Cardiac fibroblast (primary cell): ENCODE measurements at regions not wholly inside any gene's neighbourhood (a gene's known extent, or its start where the extent isn't known, plus 50 kb on each side); places are given as distances from the start of the nearest gene placed in this dataset.
A peak's percentile ranks its signal among the peaks of the same experiment; 100 is the strongest.

ENCODE experiments used
- DNase-seq, 2 donors: peaks; one replicate each; pipeline versions ENCODE4 v3.0.0 to v3.0.0-alpha.2; 2010; ENCODE audit warnings: low read depth in 2 of 2
- H3K4me3 ChIP-seq, 2 donors: replicated peaks in 1 of 2; 1 replicate in 1 of 2; 2 replicates in 1 of 2; pipeline ENCODE4 v1.5.1; 2011; ENCODE audit warnings: low read depth in 2 of 2, low read length in 2 of 2, mild to moderate bottlenecking in 2 of 2, moderate library complexity in 1 of 2
- CTCF ChIP-seq: IDR thresholded peaks from one replicate; pipeline ENCODE4 v1.5.1; 2011; ENCODE audit warnings: low read depth, mild to moderate bottlenecking, low read length, inconsistent platforms

GRCh38 chr3:16122661-16123060 is 51.8 kb upstream of the GALNT15 start:
- H3K4me3 ChIP-seq = no peak overlapping the region
- TF ChIP-seq CTCF = no peak
- no peak for DNase-seq

- peak; percentile 85 to 98 for DNase-seq
- no peak for TF ChIP-seq CTCF
- no peak overlapping the region for H3K4me3 ChIP-seq
Measured at GRCh38 chr3:16124636-16125035, 49.8 kb upstream of the GALNT15 start.
